Right lobe of liver (tissue), 6 donors: ENCODE measurements at regions not wholly inside any gene's neighbourhood (a gene's known extent, or its start where the extent isn't known, plus 50 kb on each side); places are given as distances from the start of the nearest gene placed in this dataset.

Source experiments
- ATAC-seq, 4 donors: fragments of 200-7000 bp; cut with Tn5 transposase; one replicate each; pipeline ENCODE4 v1.9.1; 2020; ENCODE audit warnings: mild to moderate bottlenecking in 4 of 4, moderate library complexity in 4 of 4
- DNase-seq, 3 donors: peaks; one replicate each; pipeline ENCODE4 v3.0.0-alpha.2; 2020
- H3K27ac ChIP-seq, 3 donors: fragments of 200-600 bp; one replicate each; pipeline ENCODE4 v1.8.0; 2022
- H3K27me3 ChIP-seq, 2 donors: fragments of 200-600 bp; one replicate each; pipeline ENCODE4 v1.8.0; 2022
- H3K36me3 ChIP-seq, 4 donors: fragments of 200-600 bp; sonication (generic) in 1 of 4; one replicate each; pipeline versions ENCODE4 v1.5.1 to v1.8.0; 2017 to 2022; ENCODE audit warnings: control low read depth in 1 of 4
- H3K4me1 ChIP-seq, 4 donors: fragments of 200-600 bp; sonication (generic) in 1 of 4; one replicate each; pipeline versions ENCODE4 v1.5.1 to v1.8.0; 2017 to 2022; ENCODE audit warnings: control low read depth in 1 of 4
- H3K4me3 ChIP-seq, 3 donors: fragments of 200-600 bp; one replicate each; pipeline ENCODE4 v1.8.0; 2022
- H3K9me3 ChIP-seq, 4 donors: fragments of 200-600 bp; sonication (generic) in 1 of 4; one replicate each; pipeline versions ENCODE4 v1.5.1 to v1.8.0; 2017 to 2022; ENCODE audit warnings: control low read depth in 1 of 4
- POLR2A ChIP-seq: fragments of 450-650 bp; IDR thresholded peaks from one replicate; pipeline ENCODE4 v1.6.1; 2017; ENCODE audit warnings: antibody characterized with exemption, mild to moderate bottlenecking
- WGBS: methylation state at CpG from one replicate; pipeline ENCODE4 v1.1.6; 2018; ENCODE audit warnings: low coverage, low lambda C conversion rate; ENCODE audit not compliant: insufficient coverage; ENCODE audit errors: missing lambda C conversion rate; 5-methylcytosine and 5-hydroxymethylcytosine counted together
- intact Hi-C, 2 donors: fragments of 100-400 bp; cut with DNase I; formaldehyde crosslinking; loops; one replicate each; pipeline versions ENCODE4 v1.11.2 to v1.14.1; 2022
- TF ChIP-seq, protein P1 (sequence below), 4 donors: fragments of 200-600 bp in 3 of 4; fragments of 450-650 bp in 1 of 4; IDR thresholded peaks; one replicate each; pipeline versions ENCODE4 v1.5.1 to v1.8.0; 2016 to 2022; ENCODE audit warnings: antibody characterized with exemption in 4 of 4, mild to moderate bottlenecking in 2 of 4
- donor health status: DM: no; HTN: yes; CAD: no.
- donor health status: DM: no; HTN: no; CAD: no.
- donor health status: DM: no; HTN: no; CAD: no.
- donor health status: DM: no; HTN: yes; CAD: no.
- donor health status: DM: no; HTN: yes; CAD: no.

- H3K27ac ChIP-seq = no peak overlapping the region
- TF ChIP-seq POLR2A = no peak
- TF ChIP-seq, protein P1, sequence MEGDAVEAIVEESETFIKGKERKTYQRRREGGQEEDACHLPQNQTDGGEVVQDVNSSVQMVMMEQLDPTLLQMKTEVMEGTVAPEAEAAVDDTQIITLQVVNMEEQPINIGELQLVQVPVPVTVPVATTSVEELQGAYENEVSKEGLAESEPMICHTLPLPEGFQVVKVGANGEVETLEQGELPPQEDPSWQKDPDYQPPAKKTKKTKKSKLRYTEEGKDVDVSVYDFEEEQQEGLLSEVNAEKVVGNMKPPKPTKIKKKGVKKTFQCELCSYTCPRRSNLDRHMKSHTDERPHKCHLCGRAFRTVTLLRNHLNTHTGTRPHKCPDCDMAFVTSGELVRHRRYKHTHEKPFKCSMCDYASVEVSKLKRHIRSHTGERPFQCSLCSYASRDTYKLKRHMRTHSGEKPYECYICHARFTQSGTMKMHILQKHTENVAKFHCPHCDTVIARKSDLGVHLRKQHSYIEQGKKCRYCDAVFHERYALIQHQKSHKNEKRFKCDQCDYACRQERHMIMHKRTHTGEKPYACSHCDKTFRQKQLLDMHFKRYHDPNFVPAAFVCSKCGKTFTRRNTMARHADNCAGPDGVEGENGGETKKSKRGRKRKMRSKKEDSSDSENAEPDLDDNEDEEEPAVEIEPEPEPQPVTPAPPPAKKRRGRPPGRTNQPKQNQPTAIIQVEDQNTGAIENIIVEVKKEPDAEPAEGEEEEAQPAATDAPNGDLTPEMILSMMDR (IDR thresholded peaks at IDR 0.05) = no peak
- no peak for DNase-seq
- no peaks in the 10 kb centered on the region for H3K27me3 ChIP-seq
- H3K36me3 ChIP-seq = no peaks in the 10 kb centered on the region
- intact Hi-C loops = no loop called here
- H3K4me1 ChIP-seq = no peaks in the 10 kb centered on the region
- peaks cover 0 to 6% (median 0%) of the 10 kb centered on the region in 4 donors for H3K9me3 ChIP-seq
- ATAC-seq = no peak
- H3K4me3 ChIP-seq = no peak overlapping the region
- 70% methylated on average over 8 of the region's 9 CpGs for WGBS
Measured at GRCh38 chr12:32039347-32039746, 67.3 kb upstream of the BICD1 start.

GRCh38 chr12:32039917-32040575 lies 66.6 kb upstream of the BICD1 start:
- Histone ChIP-seq H3K27me3 (no peaks in the 10 kb centered on the region), H3K36me3 (no peaks in the 10 kb centered on the region), H3K9me3 (peaks cover 0 to 10% (median 0%) of the 10 kb centered on the region in 4 donors), H3K27ac (no peak overlapping the region), H3K4me1 (no peaks in the 10 kb centered on the region), H3K4me3 (no peak overlapping the region)
- 38% methylated on average over 6 of the region's 6 CpGs for WGBS
- DNase-seq (no peak), ATAC-seq (no peak)
- TF ChIP-seq POLR2A = no peak
- TF ChIP-seq, protein P1 (IDR thresholded peaks at IDR 0.05) = no peak
- intact Hi-C loops = no loop called here

GRCh38 chr12:32043928-32044549 lies 62.6 kb upstream of the BICD1 start:
- ATAC-seq = no peak
- 86% methylated on average over 8 of the region's 9 CpGs for WGBS
- intact Hi-C loops = no loop called here

DNA sequence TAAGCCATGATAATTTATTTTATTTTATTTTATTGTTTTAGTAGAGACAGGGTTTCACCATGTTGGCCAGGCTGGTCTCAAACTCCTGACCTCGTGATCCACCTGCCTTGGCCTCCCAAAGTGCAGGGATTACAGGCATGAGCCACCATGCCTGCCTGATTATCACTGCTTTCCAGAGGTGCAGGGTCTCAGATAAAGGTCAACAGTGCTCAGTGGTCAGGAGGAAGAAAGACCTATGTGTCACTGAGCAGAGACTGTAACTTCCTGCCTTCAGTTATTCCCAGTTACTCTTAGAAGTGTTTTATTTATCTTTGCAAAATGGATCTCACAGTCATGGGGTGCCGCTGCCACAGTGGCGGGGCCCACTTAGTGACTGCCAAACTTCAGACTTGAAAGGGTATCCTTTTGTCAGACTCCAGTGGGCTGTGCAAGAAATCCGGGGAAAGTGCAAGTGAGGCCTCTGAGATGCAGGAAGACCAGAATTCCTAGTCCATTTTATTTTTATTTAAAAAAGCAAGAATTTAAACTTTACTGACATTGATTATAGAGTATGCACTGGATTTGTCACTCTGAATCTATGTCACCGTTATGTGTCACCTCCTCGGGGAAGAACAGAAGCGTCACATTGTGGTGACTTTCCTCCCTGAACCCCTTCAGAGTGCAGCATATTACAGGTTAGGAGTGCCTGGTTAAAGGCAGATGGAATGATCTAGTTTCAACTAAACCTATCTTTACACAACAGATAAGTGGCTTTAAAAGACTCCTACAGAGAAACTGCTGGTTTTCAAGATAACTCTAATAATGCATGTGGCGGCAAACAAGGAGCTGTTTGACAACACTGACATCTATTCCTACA lies 59.1 kb upstream of the BICD1 start:
- 81% methylated on average over 7 of the region's 8 CpGs for WGBS
- Histone ChIP-seq H3K4me3 (no peak overlapping the region), H3K9me3 (peaks cover 0 to 10% (median 0%) of the 10 kb centered on the region in 4 donors), H3K27me3 (no peaks in the 10 kb centered on the region), H3K27ac (no peak overlapping the region), H3K4me1 (no peaks in the 10 kb centered on the region), H3K36me3 (no peaks in the 10 kb centered on the region)
- TF ChIP-seq POLR2A = no peak
- TF ChIP-seq, protein P1 (IDR thresholded peaks at IDR 0.05) = no peak
- DNase-seq = no peak
- no peak for ATAC-seq
- intact Hi-C loops = no loop called here

More at GRCh38 chr12:32043928-32044549, 62.6 kb upstream of the BICD1 start:
- Histone ChIP-seq H3K4me1 (no peaks in the 10 kb centered on the region), H3K27me3 (no peaks in the 10 kb centered on the region), H3K9me3 (peaks cover 0 to 10% (median 0%) of the 10 kb centered on the region in 4 donors), H3K36me3 (no peaks in the 10 kb centered on the region), H3K4me3 (no peak overlapping the region), H3K27ac (no peak overlapping the region)
- TF ChIP-seq POLR2A = no peak
- DNase-seq = no peak

DNA sequence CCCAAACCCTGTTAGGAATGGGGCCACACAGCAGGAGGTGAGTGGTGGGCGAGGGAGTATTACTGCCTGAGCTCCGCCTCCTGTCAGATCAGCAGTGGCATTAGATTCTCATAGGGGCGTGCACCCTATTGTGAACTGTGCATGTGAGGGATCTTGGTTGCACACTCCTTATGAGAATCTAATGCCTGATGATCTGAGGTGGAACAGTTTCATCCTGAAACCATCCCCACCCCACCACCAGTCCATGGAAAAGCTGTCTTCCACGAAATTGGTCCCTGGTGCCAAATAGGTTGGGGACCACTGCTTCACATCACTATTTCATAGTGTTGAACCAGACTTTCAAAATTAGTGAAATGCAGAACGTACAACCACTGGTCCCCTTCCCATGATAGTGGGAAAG lies 57.9 kb upstream of the BICD1 start:
- TF ChIP-seq, protein P1 (IDR thresholded peaks at IDR 0.05) = no peak
- TF ChIP-seq POLR2A = no peak
- no peak for DNase-seq
- Histone ChIP-seq H3K4me3 (no peak overlapping the region), H3K9me3 (peaks cover 0 to 3% (median 0%) of the 10 kb centered on the region in 4 donors), H3K27ac (no peak overlapping the region), H3K4me1 (no peaks in the 10 kb centered on the region), H3K27me3 (no peaks in the 10 kb centered on the region), H3K36me3 (no peaks in the 10 kb centered on the region)
- WGBS = 79% methylated on average over 2 of the region's 5 CpGs
- intact Hi-C loops = no loop called here
- ATAC-seq = no peak
